HEK293 (cell line): ENCODE measurements at regions not wholly inside any gene's neighbourhood (a gene's known extent, or its start where the extent isn't known, plus 50 kb on each side); places are given as distances from the start of the nearest gene placed in this dataset.
"Not testable (repeated sequence)": the region's sequence is repeated elsewhere in the genome, so short reads cannot be mapped to it uniquely, and the experiment has no call there.

Experiments used
- CTCF ChIA-PET: fragments of 350-600 bp; formaldehyde crosslinking; extraction: SDS; loops from one replicate; lab custom pipeline; 2021; ENCODE audit warnings: antibody characterized with exemption; lab: Yijun Ruan, JAX
- POLR2A ChIA-PET: fragments of 300-600 bp; formaldehyde crosslinking; extraction: SDS; loops from one replicate; lab custom pipeline; 2020; ENCODE audit warnings: antibody characterized with exemption, inconsistent platforms; lab: Yijun Ruan, JAX
- H3K27ac ChIP-seq: fragments of 200-500 bp; sonication (Bioruptor generic); 2 replicates; pipeline ENCODE4 v1.5.1; 2014; ENCODE audit warnings: low read depth, low read length, control low read depth, inconsistent platforms; ENCODE audit errors: extremely low read depth
- H3K36me3 ChIP-seq, 2 experiments: fragments of 200-500 bp in 1 of 2; sonication (Bioruptor generic) in 1 of 2; 1 replicate in 1 of 2; 2 replicates in 1 of 2; pipeline ENCODE4 v1.5.1; 2014 to 2017; ENCODE audit warnings: inconsistent platforms in 2 of 2, low read length in 2 of 2; ENCODE audit not compliant: control insufficient read depth in 2 of 2, insufficient read depth in 1 of 2
- H3K4me1 ChIP-seq: fragments of 200-500 bp; sonication (Bioruptor generic); 2 replicates; pipeline ENCODE4 v1.5.1; 2014; ENCODE audit warnings: mild to moderate bottlenecking, low read length, inconsistent platforms; ENCODE audit not compliant: control insufficient read depth, insufficient read depth
- H3K4me3 ChIP-seq: 2 replicates; pipeline ENCODE4 v1.5.1; 2011; ENCODE audit warnings: low read depth, mild to moderate bottlenecking, control low read depth, low read length, moderate library complexity
- H3K9me3 ChIP-seq: fragments of 200-500 bp; sonication (Bioruptor generic); 2 replicates; pipeline ENCODE4 v1.5.1; 2014; ENCODE audit warnings: low read depth, low read length, inconsistent platforms; ENCODE audit not compliant: control insufficient read depth, insufficient read depth
- MEIS1 ChIP-seq: sonication (generic); formaldehyde crosslinking; IDR thresholded peaks from 2 replicates; pipeline ENCODE4 v1.8.1; 2022; ENCODE audit warnings: missing genetic modification reagents, mild to moderate bottlenecking, borderline replicate concordance
- PRDM10 ChIP-seq: fragments of 450-650 bp; formaldehyde crosslinking; IDR thresholded peaks from 2 replicates; pipeline ENCODE4 v1.5.1; 2016; ENCODE audit warnings: missing biosample characterization, missing genetic modification characterization
- ZNF518A ChIP-seq: fragments of 450-650 bp; formaldehyde crosslinking; conservative IDR thresholded peaks from 2 replicates; pipeline ENCODE4 v1.5.1; 2016; ENCODE audit warnings: low read depth, missing biosample characterization, missing genetic modification characterization
- ZNF629 ChIP-seq: fragments of 450-650 bp; formaldehyde crosslinking; IDR thresholded peaks from 2 replicates; pipeline ENCODE4 v1.5.1; 2017; ENCODE audit warnings: missing biosample characterization, missing genetic modification characterization
- ZNF654 ChIP-seq: fragments of 450-650 bp; formaldehyde crosslinking; IDR thresholded peaks from 2 replicates; pipeline ENCODE4 v1.5.1; 2016; ENCODE audit warnings: low read depth, missing biosample characterization, missing genetic modification characterization
- TF ChIP-seq, protein P1 (sequence below): fragments of 450-650 bp; formaldehyde crosslinking; IDR thresholded peaks from 2 replicates; pipeline ENCODE4 v1.5.1; 2016; ENCODE audit warnings: missing biosample characterization, missing genetic modification characterization
- TF ChIP-seq, protein P2 (sequence below): sonication (generic); formaldehyde crosslinking; IDR thresholded peaks from 2 replicates; pipeline ENCODE4 v1.8.1; 2022; ENCODE audit warnings: mild to moderate bottlenecking, moderate library complexity, missing genetic modification reagents
- TF ChIP-seq, protein P3 (sequence below): fragments of 450-650 bp; formaldehyde crosslinking; IDR thresholded peaks from 2 replicates; pipeline ENCODE4 v1.5.1; 2016; ENCODE audit warnings: missing biosample characterization, missing genetic modification characterization, low read depth
- TF ChIP-seq, protein P4 (sequence below): fragments of 450-650 bp; formaldehyde crosslinking; IDR thresholded peaks from 2 replicates; pipeline ENCODE4 v1.5.0; 2017; ENCODE audit warnings: missing biosample characterization, missing genetic modification characterization, borderline replicate concordance
- TF ChIP-seq, protein P5 (sequence below): fragments of 450-650 bp; formaldehyde crosslinking; IDR thresholded peaks from 2 replicates; pipeline ENCODE4 v1.5.1; 2016; ENCODE audit warnings: missing biosample characterization, missing genetic modification characterization, borderline replicate concordance

DNA sequence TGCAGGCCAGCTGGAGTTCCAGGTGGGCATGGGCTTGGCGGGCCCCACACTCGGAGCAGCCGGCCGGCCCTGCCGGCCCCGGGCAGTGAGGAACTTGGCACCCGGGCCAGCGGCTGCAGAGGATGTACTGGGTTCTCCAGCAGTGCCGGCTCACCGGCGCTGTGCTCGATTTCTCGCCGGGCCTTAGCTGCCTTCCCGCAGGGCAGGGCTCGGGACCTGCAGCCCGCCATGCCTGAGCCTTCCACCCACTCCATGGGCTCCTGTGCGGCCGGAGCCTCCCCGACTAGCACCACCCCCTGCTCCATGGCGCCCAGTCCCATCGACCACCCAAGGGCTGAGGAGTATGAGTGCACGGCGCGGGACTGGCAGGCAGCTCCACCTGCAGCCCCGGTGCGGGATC is 89.2 kb upstream of the PIK3C3 start:
- H3K36me3 ChIP-seq, H3K4me3 ChIP-seq, H3K27ac ChIP-seq, CTCF ChIA-PET, POLR2A ChIA-PET, H3K4me1 ChIP-seq, H3K9me3 ChIP-seq: not testable (repeated sequence)

GRCh38 chr18:41864216-41864615 is 90.8 kb upstream of the PIK3C3 start:
- TF ChIP-seq, protein P1, sequence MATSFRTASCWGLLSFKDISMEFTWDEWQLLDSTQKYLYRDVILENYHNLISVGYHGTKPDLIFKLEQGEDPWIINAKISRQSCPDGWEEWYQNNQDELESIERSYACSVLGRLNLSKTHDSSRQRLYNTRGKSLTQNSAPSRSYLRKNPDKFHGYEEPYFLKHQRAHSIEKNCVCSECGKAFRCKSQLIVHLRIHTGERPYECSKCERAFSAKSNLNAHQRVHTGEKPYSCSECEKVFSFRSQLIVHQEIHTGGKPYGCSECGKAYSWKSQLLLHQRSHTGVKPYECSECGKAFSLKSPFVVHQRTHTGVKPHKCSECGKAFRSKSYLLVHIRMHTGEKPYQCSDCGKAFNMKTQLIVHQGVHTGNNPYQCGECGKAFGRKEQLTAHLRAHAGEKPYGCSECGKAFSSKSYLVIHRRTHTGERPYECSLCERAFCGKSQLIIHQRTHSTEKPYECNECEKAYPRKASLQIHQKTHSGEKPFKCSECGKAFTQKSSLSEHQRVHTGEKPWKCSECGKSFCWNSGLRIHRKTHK (tag by site-specific recombination), result no peak
- no peak for TF ChIP-seq MEIS1 (CRISPR knock-in tag)
- Histone ChIP-seq H3K36me3 (no peaks in the 10 kb centered on the region), H3K4me1 (no peaks in the 10 kb centered on the region), H3K4me3 (no peak overlapping the region), H3K27ac (no peak overlapping the region), H3K9me3 (no peaks in the 10 kb centered on the region)
- ChIA-PET CTCF (interaction anchor here (0.8 kb wide), 1 partner anchor 37 kb away, joined by 3 read pairs; no protein-coding TSS in a partner anchor), POLR2A (no interaction called here)

GRCh38 chr18:41862921-41863320 is 92.1 kb upstream of the PIK3C3 start:
- Histone ChIP-seq H3K4me3 (no peak overlapping the region), H3K36me3 (no peaks in the 10 kb centered on the region), H3K27ac (no peak overlapping the region), H3K9me3 (no peaks in the 10 kb centered on the region), H3K4me1 (no peaks in the 10 kb centered on the region)
- ChIA-PET POLR2A (no interaction called here), CTCF (interaction anchor here (0.6 to 0.7 kb wide), 2 partner anchors 33 to 59 kb away, joined by 3 to 4 read pairs; no protein-coding TSS in a partner anchor)
- TF ChIP-seq, protein P2, sequence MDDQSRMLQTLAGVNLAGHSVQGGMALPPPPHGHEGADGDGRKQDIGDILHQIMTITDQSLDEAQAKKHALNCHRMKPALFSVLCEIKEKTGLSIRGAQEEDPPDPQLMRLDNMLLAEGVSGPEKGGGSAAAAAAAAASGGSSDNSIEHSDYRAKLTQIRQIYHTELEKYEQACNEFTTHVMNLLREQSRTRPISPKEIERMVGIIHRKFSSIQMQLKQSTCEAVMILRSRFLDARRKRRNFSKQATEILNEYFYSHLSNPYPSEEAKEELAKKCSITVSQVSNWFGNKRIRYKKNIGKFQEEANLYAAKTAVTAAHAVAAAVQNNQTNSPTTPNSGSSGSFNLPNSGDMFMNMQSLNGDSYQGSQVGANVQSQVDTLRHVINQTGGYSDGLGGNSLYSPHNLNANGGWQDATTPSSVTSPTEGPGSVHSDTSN (CRISPR knock-in tag), result no peak
- no peak for TF ChIP-seq PRDM10 (tag by site-specific recombination)
- TF ChIP-seq, protein P3, sequence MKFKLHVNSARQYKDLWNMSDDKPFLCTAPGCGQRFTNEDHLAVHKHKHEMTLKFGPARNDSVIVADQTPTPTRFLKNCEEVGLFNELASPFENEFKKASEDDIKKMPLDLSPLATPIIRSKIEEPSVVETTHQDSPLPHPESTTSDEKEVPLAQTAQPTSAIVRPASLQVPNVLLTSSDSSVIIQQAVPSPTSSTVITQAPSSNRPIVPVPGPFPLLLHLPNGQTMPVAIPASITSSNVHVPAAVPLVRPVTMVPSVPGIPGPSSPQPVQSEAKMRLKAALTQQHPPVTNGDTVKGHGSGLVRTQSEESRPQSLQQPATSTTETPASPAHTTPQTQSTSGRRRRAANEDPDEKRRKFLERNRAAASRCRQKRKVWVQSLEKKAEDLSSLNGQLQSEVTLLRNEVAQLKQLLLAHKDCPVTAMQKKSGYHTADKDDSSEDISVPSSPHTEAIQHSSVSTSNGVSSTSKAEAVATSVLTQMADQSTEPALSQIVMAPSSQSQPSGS (tag by site-specific recombination), result no peak
- no peak for TF ChIP-seq ZNF629 (tag by site-specific recombination)
- no peak for TF ChIP-seq ZNF518A
- TF ChIP-seq ZNF654 (tag by site-specific recombination), result no peak
- TF ChIP-seq, protein P4, sequence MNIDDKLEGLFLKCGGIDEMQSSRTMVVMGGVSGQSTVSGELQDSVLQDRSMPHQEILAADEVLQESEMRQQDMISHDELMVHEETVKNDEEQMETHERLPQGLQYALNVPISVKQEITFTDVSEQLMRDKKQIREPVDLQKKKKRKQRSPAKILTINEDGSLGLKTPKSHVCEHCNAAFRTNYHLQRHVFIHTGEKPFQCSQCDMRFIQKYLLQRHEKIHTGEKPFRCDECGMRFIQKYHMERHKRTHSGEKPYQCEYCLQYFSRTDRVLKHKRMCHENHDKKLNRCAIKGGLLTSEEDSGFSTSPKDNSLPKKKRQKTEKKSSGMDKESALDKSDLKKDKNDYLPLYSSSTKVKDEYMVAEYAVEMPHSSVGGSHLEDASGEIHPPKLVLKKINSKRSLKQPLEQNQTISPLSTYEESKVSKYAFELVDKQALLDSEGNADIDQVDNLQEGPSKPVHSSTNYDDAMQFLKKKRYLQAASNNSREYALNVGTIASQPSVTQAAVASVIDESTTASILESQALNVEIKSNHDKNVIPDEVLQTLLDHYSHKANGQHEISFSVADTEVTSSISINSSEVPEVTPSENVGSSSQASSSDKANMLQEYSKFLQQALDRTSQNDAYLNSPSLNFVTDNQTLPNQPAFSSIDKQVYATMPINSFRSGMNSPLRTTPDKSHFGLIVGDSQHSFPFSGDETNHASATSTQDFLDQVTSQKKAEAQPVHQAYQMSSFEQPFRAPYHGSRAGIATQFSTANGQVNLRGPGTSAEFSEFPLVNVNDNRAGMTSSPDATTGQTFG (tag by site-specific recombination), result no peak
- TF ChIP-seq, protein P5, sequence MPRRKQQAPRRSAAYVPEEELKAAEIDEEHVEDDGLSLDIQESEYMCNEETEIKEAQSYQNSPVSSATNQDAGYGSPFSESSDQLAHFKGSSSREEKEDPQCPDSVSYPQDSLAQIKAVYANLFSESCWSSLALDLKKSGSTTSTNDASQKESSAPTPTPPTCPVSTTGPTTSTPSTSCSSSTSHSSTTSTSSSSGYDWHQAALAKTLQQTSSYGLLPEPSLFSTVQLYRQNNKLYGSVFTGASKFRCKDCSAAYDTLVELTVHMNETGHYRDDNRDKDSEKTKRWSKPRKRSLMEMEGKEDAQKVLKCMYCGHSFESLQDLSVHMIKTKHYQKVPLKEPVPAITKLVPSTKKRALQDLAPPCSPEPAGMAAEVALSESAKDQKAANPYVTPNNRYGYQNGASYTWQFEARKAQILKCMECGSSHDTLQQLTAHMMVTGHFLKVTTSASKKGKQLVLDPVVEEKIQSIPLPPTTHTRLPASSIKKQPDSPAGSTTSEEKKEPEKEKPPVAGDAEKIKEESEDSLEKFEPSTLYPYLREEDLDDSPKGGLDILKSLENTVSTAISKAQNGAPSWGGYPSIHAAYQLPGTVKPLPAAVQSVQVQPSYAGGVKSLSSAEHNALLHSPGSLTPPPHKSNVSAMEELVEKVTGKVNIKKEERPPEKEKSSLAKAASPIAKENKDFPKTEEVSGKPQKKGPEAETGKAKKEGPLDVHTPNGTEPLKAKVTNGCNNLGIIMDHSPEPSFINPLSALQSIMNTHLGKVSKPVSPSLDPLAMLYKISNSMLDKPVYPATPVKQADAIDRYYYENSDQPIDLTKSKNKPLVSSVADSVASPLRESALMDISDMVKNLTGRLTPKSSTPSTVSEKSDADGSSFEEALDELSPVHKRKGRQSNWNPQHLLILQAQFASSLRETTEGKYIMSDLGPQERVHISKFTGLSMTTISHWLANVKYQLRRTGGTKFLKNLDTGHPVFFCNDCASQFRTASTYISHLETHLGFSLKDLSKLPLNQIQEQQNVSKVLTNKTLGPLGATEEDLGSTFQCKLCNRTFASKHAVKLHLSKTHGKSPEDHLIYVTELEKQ (tag by site-specific recombination), result no peak
